GM19463 (cell line): ENCODE measurements at regions not wholly inside any gene's neighbourhood (a gene's known extent, or its start where the extent isn't known, plus 50 kb on each side); places are given as distances from the start of the nearest gene placed in this dataset.

Experiments
- ATAC-seq: cut with Tn5 transposase; IDR thresholded peaks from one replicate; pipeline ENCODE4 v1.9.1; 2021; ENCODE audit warnings: mild to moderate bottlenecking, moderate library complexity; ENCODE audit not compliant: unreplicated experiment

DNA sequence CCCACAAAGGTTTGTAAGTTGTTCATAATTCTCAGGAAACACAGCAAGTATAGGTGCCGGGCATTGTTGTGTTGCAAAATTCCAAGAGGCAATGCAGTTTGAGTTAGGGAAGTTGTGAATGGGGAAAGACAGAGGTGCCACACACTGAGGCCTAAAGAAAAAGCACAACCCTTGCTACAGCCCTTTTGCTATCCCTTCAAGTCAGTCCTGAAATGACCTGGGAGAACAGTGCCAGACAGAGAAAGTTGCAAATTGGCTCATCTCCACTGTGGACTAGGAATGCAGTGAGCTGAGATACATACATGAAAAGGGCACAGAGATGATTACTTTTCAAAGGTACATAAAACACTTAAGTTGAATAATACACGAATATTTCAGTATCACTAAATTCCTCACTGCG is 213.3 kb upstream of the TMTC1 start:
- ATAC-seq = no peak

DNA sequence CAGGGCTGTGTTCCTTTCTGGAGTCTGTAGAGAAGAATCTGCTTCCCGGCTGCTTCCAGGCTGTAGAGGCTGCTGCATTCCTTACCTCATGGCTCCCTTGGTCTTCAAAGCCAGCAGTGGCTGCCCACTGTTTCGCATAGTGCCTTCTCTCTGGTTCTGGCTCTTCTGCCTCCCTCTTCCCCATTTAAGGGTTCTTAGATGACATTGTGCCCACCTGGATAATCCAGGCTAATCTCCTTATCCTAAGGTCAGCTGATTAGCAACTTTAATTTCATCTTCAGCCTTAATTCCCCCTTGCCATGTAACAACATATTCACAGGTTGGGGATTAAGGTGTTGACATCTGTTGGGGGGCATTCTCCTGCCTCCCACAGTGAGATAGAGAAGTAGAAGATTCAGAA is 208.6 kb upstream of the TMTC1 start:
- ATAC-seq = no peak

DNA sequence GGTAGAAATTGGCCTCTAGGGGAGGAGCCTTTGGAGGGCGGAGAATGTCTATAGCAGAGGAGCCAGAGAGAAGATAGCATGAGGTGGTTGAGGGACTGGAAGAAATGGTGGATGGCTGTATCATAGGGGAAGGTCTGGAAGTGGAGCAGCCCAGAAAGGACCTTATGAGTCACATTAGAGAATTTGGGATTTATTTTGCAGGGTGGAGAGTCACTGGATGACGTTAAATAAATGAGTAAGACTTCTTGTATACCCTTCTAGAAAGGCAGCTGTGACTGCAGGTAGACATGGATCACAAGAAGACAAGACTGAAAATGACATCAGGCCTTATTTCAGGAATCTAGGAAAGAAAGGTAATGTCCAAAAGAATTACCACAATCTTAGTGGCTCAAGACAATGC is 208.2 kb upstream of the TMTC1 start:
- ATAC-seq = no peak

DNA sequence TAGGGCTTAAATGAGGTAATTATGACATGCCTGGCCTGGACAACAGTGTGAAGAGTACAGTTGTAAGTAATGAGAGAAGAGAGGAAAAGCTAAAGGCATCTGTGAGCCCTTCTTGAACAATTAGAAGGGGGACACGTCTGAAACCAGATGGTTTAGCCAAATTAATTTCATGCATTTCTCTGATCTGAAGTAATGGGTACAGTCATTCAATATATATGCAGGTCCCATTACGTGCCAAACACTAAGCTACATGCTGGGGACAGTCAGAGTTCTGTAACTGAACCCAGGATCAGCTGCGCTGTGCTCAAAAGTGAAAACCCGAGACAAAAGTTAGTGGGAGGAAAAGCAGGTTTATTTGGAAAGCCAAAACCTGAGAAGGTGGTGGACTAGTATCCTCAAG is 207.2 kb upstream of the TMTC1 start:
- no peak for ATAC-seq

DNA sequence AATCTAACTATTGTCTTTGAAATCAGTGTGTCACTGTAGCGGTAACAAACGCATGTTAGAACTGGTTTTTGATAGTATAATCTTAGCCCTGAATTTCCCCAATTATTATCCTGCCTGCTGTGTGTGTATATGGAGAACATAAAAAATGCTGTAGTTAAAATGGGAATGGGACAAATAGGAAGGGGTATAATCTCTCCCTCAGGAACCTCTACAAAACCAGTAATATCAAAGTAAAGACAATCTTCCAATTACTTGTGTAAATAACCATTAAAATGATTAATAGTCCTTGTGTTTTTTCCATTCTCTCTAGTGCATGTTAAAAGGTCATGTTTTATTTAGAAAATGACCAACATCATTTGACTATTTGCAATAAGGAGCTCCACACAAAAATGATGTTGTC is 200.1 kb upstream of the TMTC1 start:
- ATAC-seq = no peak

DNA sequence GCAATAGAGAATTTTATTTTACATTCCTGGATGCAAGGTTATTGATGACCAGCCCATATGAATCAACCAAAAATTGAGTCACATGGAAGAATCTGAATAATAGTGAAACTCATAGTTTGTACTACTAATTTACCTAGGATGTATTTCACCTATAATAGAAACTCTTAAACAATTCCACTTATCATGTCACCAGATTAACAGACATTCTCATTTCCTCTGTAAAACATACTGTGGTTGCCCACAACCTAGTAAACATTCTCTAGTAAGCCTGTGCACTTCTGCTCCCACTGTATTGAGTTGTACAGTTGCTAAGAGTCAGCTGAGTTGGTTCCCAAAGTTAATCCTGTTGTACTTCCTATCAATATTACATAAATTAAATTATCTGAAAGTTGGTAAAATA is 196.6 kb upstream of the TMTC1 start:
- no peak for ATAC-seq

DNA sequence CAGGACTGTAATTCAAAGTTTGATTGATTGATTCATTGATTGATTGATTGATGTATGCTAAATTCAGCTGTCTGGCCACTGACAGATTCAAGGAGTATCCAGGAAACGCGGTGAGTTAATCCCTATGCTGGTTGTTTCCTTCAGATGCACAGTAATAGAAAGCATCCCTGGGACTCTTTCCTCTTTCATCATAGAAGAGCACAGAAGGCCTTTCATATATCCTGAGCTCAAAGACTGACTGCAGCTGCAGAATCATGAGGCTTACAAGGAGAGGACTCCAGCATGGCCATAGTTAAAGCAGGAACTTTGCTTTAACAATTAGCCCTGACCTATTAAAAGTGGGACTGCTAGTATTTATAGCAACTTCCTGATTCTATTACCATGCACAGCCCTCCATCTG is 187.7 kb upstream of the TMTC1 start:
- no peak for ATAC-seq

DNA sequence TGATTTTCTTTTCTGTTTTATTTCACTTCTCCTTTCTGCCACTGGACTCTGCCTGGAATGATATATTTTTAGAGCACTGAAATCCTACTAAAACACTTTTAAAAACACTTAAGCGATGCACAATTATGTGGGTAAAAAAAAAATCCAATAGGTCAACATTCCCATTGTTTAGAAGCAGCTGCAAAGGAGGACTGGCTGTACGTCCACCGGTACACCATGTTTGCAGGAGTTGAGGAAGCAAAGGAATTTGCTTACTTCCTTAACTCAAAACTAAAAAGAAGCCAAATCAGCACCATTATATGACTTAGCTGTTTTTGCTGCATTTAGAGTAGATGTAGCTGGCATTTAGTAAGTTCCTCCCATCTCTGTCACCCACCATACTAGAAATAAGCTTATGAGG is 186.8 kb upstream of the TMTC1 start:
- ATAC-seq = no peak

DNA sequence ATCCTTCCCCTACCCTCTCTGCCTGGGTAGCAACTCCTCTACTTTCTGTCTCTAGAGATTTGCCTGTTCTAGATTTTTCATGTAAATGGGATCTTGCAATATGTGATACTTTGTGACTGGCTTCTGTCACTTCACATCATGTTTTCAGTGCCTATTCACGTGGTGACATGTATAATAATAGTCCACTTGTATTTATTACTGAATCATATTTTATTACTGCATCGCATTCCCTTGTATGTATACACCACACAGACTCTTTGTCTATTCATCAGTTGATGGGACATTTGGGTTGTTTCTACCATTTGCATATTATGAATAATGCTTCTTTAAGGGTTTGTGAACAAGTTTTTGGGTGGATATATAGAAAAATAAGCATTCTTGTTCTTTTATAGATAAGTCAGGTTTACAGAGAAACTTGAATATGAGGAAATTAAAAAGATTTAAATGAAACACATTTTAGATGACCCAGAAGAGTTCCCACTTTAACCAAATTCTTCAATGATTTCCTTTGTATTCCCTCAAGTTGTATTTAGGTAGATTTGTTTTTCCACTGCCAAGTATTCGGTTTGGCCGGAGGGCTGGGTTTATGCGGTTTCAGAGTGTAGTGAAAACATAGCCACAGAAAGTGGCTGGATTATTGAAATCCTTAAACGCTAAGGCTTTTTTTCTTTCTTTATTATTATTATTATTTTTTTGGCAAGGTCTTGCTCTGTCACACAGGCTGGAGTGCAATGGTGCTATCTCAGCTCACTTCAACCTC is 178.7 kb upstream of the TMTC1 start:
- ATAC-seq = no peak

DNA sequence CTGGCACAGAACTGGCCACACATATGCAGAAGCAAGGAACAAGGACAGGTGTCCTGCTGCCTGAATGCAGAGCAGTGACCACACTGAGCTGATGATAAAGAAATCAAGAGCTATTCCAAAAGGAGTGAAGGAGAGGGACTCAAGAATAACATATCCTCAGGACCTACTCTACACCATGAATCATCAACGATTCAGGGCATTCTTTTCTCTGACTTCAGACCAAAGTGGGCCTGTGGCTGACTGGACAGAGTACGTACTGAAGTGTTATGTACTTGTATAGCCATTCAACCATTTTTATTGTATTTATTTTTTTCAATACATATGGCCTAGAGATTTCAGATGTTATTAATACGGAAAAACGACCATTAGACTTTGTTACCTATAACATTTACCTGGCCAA is 177.5 kb upstream of the TMTC1 start:
- ATAC-seq = no peak

DNA sequence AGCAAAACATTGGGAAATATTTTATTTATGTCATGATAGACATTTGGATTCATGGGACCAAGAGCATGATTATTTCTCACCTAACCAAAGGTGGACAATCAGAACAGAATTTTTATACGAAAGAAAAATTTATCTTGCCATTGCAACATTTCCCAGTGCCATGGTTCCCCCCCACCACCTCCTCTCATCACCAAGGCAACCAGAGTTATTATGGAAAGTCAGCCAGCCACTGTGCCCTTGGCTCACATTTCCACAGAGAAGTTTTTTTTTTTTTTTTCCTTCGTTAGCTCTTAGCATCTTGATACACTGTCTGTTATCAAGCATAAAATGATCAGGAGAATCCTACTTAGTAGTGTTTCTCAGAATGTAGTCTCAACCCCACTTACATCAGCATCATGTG is 176.4 kb upstream of the TMTC1 start:
- no peak for ATAC-seq

DNA sequence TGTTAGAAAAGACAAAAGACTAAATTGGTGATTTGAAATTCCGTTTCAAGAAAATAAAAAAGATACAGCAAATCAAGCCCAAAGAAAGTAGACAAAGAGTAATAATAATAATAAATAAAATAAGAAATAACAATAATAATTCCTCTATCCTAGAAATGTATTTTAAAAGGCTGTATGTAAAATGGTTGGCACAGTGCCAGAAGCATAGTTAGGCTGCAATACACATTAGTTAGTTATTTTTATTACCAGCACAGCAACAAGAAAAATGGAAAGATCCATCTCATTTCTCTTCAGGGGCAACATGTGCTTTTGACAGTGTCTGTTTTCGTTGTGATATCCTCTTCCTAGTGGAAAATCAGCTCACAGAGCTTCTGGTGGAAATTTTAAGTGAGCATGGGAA is 174.1 kb upstream of the TMTC1 start:
- no peak for ATAC-seq

DNA sequence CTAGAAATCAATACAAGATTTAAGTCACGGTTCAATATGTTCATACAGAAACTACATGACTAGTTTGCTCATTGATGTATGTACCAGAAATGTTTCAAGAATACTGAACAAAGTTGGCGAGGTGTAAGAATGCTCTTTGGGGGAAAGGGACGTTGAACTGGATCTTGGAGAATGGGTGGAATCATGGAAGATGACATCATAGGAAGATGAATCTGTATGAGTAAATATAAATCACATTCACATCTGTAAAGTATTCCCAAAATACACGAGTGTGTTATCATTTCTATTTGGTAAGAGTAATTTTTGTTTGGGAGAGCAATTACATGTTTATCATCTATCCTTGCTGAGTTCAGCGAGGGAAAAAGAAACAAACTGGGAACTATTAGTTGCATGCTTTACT is 162.2 kb upstream of the TMTC1 start:
- no peak for ATAC-seq

DNA sequence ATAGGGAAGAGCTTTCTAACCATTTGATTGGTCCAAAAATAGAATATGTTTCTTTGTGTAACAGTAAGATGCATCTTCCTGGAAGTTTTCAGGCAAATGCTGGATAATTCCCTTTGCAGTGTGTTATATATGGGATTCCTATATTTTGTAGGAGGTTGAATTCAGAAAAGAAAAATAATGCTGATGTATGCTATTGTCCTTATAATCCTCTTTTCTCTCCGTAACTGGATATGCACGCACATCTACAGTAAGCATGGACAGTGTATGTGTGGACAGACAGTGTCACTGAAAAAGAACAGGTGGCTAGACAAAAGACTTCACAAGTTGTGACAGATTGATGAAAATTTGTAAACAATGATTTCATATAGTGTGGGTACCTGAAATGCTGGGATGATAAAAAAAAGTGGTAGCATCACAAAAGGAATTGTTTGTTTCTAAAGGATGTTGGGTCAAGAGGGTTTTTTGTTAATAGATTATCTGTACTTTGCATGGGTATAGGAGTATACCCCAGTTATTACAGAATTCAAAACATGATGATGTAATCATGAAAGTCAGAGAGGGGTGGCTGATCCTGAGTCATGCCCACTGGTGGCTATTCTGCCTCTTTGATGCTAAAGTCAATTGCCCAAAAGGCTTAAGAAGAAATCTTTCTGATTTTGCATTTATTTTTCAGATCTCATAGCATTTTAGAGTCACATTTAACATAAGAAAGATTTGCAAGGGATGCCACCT is 160.7 kb upstream of the TMTC1 start:
- no peak for ATAC-seq

DNA sequence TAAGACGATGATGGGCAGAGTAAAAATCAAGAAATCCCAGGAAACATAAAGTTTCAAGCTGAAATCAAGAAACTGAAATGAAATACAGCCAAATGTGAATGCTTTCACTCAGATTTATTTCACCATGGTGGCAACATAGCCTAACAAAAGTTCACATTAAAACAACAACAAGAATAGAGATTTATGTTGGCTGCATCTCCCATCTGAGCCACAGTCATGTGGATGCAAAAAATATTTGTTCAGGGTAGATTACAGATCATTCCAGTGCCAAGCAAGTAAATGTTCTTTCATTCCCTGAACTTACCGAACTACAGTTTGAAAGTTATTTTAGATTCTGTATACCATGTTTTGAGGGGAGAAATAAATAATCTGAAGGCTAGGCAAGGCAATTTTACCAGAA is 159.9 kb upstream of the TMTC1 start:
- ATAC-seq = no peak

DNA sequence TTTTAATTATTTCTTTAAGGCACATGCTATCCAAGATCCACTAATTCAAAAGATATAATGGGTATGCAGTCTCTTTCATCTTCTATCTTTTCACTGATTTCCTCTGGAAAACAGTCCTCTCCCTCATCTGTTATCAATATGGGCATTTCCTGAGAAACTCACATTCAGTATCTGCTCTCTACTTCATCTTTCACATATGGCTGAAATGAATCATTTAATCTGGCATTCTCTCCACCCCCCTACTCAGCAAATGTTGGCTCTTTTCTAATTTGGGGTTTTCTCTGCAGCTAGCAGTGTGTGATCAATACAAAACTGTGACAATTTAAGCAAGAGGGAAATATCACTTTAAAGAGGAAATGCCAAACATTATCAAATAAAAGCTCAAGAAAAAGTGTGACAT is 157.1 kb upstream of the TMTC1 start:
- ATAC-seq = no peak

DNA sequence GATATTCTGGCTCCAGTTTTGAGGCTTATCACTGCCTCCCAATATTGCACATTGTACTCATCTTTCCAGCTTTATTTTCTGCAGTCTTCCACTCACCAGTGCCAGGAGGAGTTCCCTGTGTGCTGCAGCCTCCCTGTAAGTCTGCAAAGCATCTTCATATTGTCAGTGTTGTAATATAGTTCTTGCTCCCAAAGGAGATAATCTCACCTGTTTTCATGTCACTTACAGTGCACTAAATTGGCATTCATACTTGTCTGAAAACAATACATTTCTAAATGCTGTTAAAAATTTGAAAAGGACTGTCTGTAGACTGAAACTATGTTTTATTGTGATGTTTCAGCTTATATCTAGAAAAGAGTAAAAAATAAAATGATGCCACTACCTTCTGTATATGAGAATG is 146.8 kb upstream of the TMTC1 start:
- no peak for ATAC-seq

DNA sequence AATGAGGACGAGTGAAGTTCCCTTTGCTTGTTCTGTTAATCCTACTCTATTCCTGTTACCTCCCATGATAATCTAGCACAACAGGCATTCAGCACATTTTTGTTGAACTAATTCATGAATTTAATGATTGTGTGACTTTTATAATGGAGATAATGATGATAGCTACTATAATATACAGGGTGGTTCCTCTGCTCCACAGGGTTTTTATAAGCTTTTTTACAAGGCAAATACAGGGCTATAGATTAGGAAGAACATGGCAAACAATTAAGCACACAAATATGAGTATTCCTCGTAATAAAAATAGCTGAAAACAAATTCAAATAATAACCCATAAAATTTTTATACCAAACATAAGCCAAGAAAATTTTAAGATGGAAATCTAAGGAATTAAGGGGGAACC is 145.6 kb upstream of the TMTC1 start:
- no peak for ATAC-seq

DNA sequence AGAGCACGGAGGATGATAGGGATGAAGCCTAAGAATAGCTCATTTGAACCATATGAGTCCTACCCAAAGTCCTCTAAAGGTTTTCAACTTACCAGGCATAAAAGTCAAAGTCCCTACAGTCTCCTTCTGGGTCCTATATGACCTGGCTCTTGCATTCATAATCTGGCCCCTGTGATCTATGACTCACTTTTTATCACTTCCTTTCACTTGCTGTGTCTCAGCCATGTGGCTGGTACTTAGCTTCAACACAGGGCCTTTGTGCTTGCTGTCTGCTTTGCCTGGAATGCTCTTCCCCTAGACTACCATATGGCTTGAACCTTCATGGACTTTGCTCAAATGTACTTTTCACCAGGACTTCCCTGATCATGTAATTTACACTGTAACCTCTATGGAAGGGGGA is 137.6 kb upstream of the TMTC1 start:
- no peak for ATAC-seq

DNA sequence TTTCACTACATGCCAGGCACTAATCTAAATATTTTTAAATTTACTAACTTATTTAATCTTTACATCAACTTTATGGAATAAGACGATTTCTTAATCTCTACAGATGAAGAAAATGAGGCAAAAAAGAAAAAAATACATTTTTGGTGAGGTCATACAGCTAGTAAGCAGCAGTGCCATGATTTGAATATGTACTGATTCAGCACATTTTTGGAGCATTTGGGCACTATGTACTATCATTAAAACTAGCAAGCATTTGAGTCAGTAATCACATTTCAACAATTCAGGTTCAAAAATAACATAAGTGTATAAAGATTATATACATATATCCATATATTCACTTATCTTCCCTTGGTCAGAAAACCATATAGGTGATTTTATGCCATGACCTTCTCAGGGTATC is 124.4 kb upstream of the TMTC1 start:
- ATAC-seq = no peak

DNA sequence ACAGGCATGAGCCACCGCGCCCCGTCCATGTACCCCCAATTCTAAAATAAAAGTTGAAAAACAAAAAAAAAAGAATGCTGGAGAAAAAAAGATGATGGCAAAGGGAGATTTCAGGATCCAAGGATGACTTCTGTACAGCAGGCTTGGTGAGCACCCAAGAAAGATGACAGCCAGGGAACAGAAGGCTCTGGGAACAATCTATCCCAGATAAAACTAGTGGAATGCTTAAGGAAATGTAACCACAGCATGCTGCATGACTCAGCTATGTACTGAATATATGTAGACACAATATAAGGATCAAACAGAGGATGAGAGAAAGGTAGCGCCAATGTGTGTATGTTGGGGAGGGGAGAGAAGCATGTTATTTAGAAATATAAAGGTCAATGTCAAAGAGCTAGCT is 123.7 kb upstream of the TMTC1 start:
- no peak for ATAC-seq

DNA sequence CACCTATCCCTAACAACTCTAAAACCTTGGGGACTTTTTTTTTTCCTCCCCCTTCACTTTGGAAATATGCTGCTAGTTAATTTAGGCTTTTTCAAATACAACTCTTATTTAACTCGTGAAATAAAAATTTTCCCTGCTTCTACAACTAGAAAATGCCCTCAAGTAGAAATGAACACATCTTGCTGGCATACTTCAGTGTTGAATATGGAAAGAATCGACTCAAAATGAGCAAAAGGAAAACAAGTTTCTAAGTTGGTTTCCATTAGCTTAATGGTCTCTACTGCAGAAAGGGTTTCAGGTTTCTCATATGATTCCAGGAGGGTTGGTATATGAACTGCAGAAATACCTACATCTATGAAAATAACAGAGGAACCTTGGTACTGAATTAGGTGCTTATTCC is 118.3 kb upstream of the TMTC1 start:
- no peak for ATAC-seq

DNA sequence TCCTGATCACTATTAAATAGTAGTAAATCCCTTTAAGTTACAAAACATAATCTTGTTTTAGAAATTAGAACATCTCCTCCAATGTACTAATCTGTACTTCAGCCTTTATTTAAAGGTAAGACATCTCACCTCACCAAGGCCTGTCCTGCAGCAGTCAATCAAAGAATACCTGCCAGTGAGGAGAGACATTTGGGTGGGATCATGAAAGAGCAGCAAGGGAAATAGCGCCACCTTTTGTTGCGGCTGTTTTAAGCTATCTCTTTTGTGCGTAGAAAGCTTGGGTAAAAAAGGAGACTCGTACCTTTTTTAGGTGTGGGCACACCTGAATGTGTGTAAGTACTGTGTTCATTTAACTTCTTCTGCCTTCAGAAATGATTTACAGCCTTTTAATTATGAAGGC is 117.8 kb upstream of the TMTC1 start:
- ATAC-seq = no peak
